ENCODE measurements at regions not wholly inside any gene's neighbourhood (a gene's known extent, or its start where the extent isn't known, plus 50 kb on each side); places are given as distances from the start of the nearest gene placed in this dataset.

GRCh38 chr6:154578004-154578559 is 67.6 kb upstream of the CNKSR3 start:
- no peak for DNase-seq (ENCODE audit: low read depth)
- H3K4me3 ChIP-seq (ENCODE audit: low read depth, low read length): no peak overlapping the region
- no peak for TF ChIP-seq CTCF (IDR thresholded peaks at IDR 0.05; ENCODE audit: insufficient read depth, low read length)

- H3K4me3 ChIP-seq (ENCODE audit: low read depth, low read length): no peak overlapping the region
- no peak for DNase-seq (ENCODE audit: low read depth)
- no peak for TF ChIP-seq CTCF (IDR thresholded peaks at IDR 0.05; ENCODE audit: insufficient read depth, low read length)
Measured at GRCh38 chr6:154579046-154579445, 68.6 kb upstream of the CNKSR3 start.

GRCh38 chr6:154579485-154579884 is 69.0 kb upstream of the CNKSR3 start:
- no peak for TF ChIP-seq CTCF (IDR thresholded peaks at IDR 0.05; ENCODE audit: insufficient read depth, low read length)

GRCh38 chr6:154580397-154581135 is 70.1 kb upstream of the CNKSR3 start:
- H3K4me3 ChIP-seq (ENCODE audit: low read depth, low read length): no peak overlapping the region
- no peak for DNase-seq (ENCODE audit: low read depth)
- TF ChIP-seq CTCF (IDR thresholded peaks at IDR 0.05; ENCODE audit: insufficient read depth, low read length): no peak

More at GRCh38 chr6:154579485-154579884, 69.0 kb upstream of the CNKSR3 start:
- DNase-seq (ENCODE audit: low read depth): no peak
- H3K4me3 ChIP-seq (ENCODE audit: low read depth, low read length): no peak overlapping the region

GRCh38 chr6:154582696-154583095 is 72.2 kb upstream of the CNKSR3 start:
- no peak overlapping the region for H3K4me3 ChIP-seq (ENCODE audit: low read depth, low read length)
- TF ChIP-seq CTCF (IDR thresholded peaks at IDR 0.05; ENCODE audit: insufficient read depth, low read length): no peak
- DNase-seq (ENCODE audit: low read depth): no peak

GRCh38 chr6:154583546-154584188 is 73.2 kb upstream of the CNKSR3 start:
- DNase-seq (ENCODE audit: low read depth): no peak
- TF ChIP-seq CTCF (IDR thresholded peaks at IDR 0.05; ENCODE audit: insufficient read depth, low read length): no peak
- no peak overlapping the region for H3K4me3 ChIP-seq (ENCODE audit: low read depth, low read length)

All from fibroblast of the aortic adventitia (primary cell).